Natural killer cell (primary cell): ENCODE measurements at regions not wholly inside any gene's neighbourhood (a gene's known extent, or its start where the extent isn't known, plus 50 kb on each side); places are given as distances from the start of the nearest gene placed in this dataset.

Source experiments
- ATAC-seq, 3 donors: fragments of 150-1000 bp in 2 of 3; fragments of 200-7000 bp in 1 of 3; cut with Tn5 transposase; 1 replicate in 1 of 3; 2 replicates in 2 of 3; pipeline ENCODE4 v1.10.0; 2021; ENCODE audit warnings: mild to moderate bottlenecking in 2 of 3, moderate library complexity in 2 of 3
- DNase-seq, 2 donors: peaks; one replicate each; pipeline versions ENCODE4 v3.0.0 to v3.0.0-alpha.2; 2013 to 2021; ENCODE audit warnings: mixed read lengths in 1 of 2
- H3K27ac ChIP-seq: one replicate; pipeline ENCODE4 v1.5.1; 2013; ENCODE audit warnings: mild to moderate bottlenecking, low read length
- H3K27me3 ChIP-seq: one replicate; pipeline ENCODE4 v1.6.1; 2013; ENCODE audit warnings: low read length; ENCODE audit not compliant: control insufficient read depth, insufficient read depth
- H3K36me3 ChIP-seq: one replicate; pipeline ENCODE4 v1.6.1; 2013; ENCODE audit warnings: low read length; ENCODE audit not compliant: control insufficient read depth, insufficient read depth
- H3K4me1 ChIP-seq: one replicate; pipeline ENCODE4 v1.6.1; 2013; ENCODE audit warnings: low read length; ENCODE audit not compliant: control insufficient read depth, insufficient read depth
- H3K4me3 ChIP-seq: one replicate; pipeline ENCODE4 v1.5.1; 2013; ENCODE audit warnings: low read length
- H3K9me3 ChIP-seq: one replicate; pipeline ENCODE4 v1.6.1; 2013; ENCODE audit warnings: low read length; ENCODE audit not compliant: control insufficient read depth, insufficient read depth
- H3K27ac Mint-ChIP-seq, 2 donors: one replicate each; pipeline ENCODE4 v1.8.0; 2022; ENCODE audit warnings: mild to moderate bottlenecking in 2 of 2, mixed read lengths in 2 of 2, moderate library complexity in 1 of 2
- H3K27me3 Mint-ChIP-seq, 2 donors: one replicate each; pipeline ENCODE4 v1.8.0; 2022; ENCODE audit warnings: low read depth in 2 of 2, mixed read lengths in 2 of 2
- H3K36me3 Mint-ChIP-seq: one replicate; pipeline ENCODE4 v1.8.0; 2022; ENCODE audit warnings: mixed read lengths
- H3K4me1 Mint-ChIP-seq, 2 donors: one replicate each; pipeline ENCODE4 v1.8.0; 2022; ENCODE audit warnings: mixed read lengths in 2 of 2
- H3K4me3 Mint-ChIP-seq: one replicate; pipeline ENCODE4 v1.8.0; 2022; ENCODE audit warnings: mild to moderate bottlenecking, moderate library complexity, mixed read lengths
- H3K9me3 Mint-ChIP-seq, 2 donors: one replicate each; pipeline ENCODE4 v1.8.0; 2022; ENCODE audit warnings: mixed read lengths in 2 of 2
- WGBS: methylation state at CpG from one replicate; pipeline ENCODE4 v1.1.7; 2013; ENCODE audit warnings: missing lambda C conversion rate; ENCODE audit not compliant: insufficient coverage; 5-methylcytosine and 5-hydroxymethylcytosine counted together
- intact Hi-C: fragments of 100-400 bp; cut with micrococcal nuclease; formaldehyde crosslinking; loops from one replicate; pipeline ENCODE4 v1.14.2; 2022
- TF ChIP-seq, protein P1 (sequence below): fragments of 200-600 bp; IDR thresholded peaks from one replicate; pipeline ENCODE4 v1.8.0; 2022; ENCODE audit warnings: antibody characterized with exemption

- TF ChIP-seq, protein P1, sequence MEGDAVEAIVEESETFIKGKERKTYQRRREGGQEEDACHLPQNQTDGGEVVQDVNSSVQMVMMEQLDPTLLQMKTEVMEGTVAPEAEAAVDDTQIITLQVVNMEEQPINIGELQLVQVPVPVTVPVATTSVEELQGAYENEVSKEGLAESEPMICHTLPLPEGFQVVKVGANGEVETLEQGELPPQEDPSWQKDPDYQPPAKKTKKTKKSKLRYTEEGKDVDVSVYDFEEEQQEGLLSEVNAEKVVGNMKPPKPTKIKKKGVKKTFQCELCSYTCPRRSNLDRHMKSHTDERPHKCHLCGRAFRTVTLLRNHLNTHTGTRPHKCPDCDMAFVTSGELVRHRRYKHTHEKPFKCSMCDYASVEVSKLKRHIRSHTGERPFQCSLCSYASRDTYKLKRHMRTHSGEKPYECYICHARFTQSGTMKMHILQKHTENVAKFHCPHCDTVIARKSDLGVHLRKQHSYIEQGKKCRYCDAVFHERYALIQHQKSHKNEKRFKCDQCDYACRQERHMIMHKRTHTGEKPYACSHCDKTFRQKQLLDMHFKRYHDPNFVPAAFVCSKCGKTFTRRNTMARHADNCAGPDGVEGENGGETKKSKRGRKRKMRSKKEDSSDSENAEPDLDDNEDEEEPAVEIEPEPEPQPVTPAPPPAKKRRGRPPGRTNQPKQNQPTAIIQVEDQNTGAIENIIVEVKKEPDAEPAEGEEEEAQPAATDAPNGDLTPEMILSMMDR = no peak
- no peak overlapping the region for H3K4me3 Mint-ChIP-seq
- no peak for DNase-seq
- 0% methylated on average over 1 of the region's 2 CpGs for WGBS
- no peak for ATAC-seq
- H3K27me3 Mint-ChIP-seq = peaks cover 0 to 3% of the 10 kb centered on the region in 2 donors
- no peaks in the 10 kb centered on the region for H3K9me3 Mint-ChIP-seq
- H3K36me3 ChIP-seq = no peaks in the 10 kb centered on the region
- no peak overlapping the region for H3K27ac Mint-ChIP-seq
- no peak overlapping the region for H3K27ac ChIP-seq
- no peaks in the 10 kb centered on the region for H3K27me3 ChIP-seq
- peaks cover 20% of the 10 kb centered on the region for H3K4me1 ChIP-seq
- H3K9me3 ChIP-seq = no peaks in the 10 kb centered on the region
- H3K36me3 Mint-ChIP-seq = no peaks in the 10 kb centered on the region
- peaks cover 0 to 12% of the 10 kb centered on the region in 2 donors for H3K4me1 Mint-ChIP-seq
- intact Hi-C loops = no loop called here
- H3K4me3 ChIP-seq = no peak overlapping the region
These were observed 165.0 kb downstream of the ASB1 start for GRCh38 chr2:238591732-238592131.

- H3K4me3 ChIP-seq = no peak overlapping the region
- Mint-ChIP-seq H3K4me3 (no peak overlapping the region), H3K27me3 (peaks cover 3 to 7% of the 10 kb centered on the region in 2 donors), H3K9me3 (no peaks in the 10 kb centered on the region), H3K36me3 (no peaks in the 10 kb centered on the region), H3K4me1 (peaks cover 0 to 27% of the 10 kb centered on the region in 2 donors), H3K27ac (no peak overlapping the region)
- H3K4me1 ChIP-seq = peaks cover 30% of the 10 kb centered on the region
- 79% methylated on average over 5 of the region's 12 CpGs for WGBS
- no peaks in the 10 kb centered on the region for H3K27me3 ChIP-seq
- DNase-seq (no peak), ATAC-seq (no peak)
- H3K9me3 ChIP-seq = no peaks in the 10 kb centered on the region
- TF ChIP-seq, protein P1 = no peak
- H3K27ac ChIP-seq = no peak overlapping the region
- H3K36me3 ChIP-seq = no peaks in the 10 kb centered on the region
- intact Hi-C loops = no loop called here
These were observed 166.5 kb downstream of the ASB1 start for GRCh38 chr2:238593236-238593635.

DNA sequence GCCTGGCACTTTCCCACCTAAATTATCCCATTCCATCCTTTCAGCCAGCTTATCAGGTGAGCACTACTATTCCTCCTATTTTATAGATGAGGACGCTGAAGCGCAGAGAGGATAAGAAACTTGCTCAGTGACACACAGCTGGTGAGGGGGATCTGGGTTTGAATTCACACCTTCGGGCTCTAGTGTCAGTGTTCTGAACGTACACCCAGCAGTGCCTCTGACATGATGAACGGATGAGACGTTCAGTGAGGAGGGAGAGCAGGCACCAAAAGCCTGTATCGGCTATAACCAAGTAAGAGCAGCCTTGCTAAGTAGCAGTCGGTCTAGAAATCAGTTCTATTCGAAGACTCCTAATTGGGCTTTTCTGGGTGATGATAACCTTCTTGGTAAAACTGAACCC lies 167.0 kb downstream of the ASB1 start:
- Histone ChIP-seq H3K27me3 (no peaks in the 10 kb centered on the region), H3K9me3 (no peaks in the 10 kb centered on the region), H3K27ac (no peak overlapping the region), H3K4me1 (peaks cover 30% of the 10 kb centered on the region), H3K4me3 (no peak overlapping the region), H3K36me3 (no peaks in the 10 kb centered on the region)
- Mint-ChIP-seq H3K36me3 (no peaks in the 10 kb centered on the region), H3K9me3 (no peaks in the 10 kb centered on the region), H3K27ac (no peak overlapping the region), H3K4me1 (peaks cover 0 to 31% of the 10 kb centered on the region in 2 donors), H3K4me3 (no peak overlapping the region), H3K27me3 (peaks cover 6 to 9% of the 10 kb centered on the region in 2 donors)
- intact Hi-C loops = no loop called here
- ATAC-seq (no peak), DNase-seq (no peak)
- 91% methylated on average over 9 of the region's 9 CpGs for WGBS
- TF ChIP-seq, protein P1 = no peak
